ENCODE measurements at regions not wholly inside any gene's neighbourhood (a gene's known extent, or its start where the extent isn't known, plus 50 kb on each side); places are given as distances from the start of the nearest gene placed in this dataset.

GRCh38 chr3:180184816-180185215, 148.1 kb upstream of the PEX5L start:
- DNase-seq (ENCODE audit: extremely low read depth, low read depth, low spot score): no peak

- DNase-seq (ENCODE audit: extremely low read depth, low read depth, low spot score): no peak
These were observed 148.9 kb upstream of the PEX5L start for GRCh38 chr3:180185650-180186049.

GRCh38 chr3:180188512-180189309, 152.0 kb upstream of the PEX5L start:
- DNase-seq (ENCODE audit: extremely low read depth, low read depth, low spot score): no peak

DNA sequence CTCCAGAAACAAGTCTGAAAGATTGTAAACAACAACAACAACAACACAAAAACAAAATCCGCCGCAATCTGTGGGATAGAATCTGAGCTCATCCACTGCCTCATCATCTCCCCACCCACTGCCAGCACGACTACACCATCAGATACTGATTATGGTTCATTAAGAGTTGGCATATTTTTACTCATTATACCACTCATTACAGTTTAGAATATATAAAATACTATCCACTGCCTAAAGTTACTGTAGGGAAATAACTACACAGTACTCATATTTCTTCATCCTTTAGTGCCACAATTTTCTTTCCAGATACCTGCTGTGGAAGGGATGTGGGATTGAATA, 152.5 kb upstream of the PEX5L start:
- DNase-seq (ENCODE audit: extremely low read depth, low read depth, low spot score): no peak

DNA sequence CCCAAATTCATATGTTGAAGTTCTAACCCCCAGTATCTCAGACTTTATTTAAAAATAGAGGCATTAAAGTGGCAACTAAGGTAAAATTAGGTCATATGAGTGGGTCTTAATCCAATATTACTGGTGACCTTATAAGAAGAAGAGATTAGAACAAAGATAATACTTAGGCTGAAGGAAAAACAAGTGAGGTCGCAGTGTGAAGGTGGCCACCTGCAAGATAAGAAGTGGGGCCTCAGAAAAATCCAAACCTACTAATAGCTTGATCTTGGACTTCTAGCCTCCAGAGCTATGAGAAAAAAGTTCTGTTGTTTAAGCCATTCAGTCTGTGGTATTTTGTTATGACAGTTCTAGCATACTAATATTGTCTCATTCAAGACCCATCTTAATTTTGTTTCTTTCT, 159.9 kb upstream of the PEX5L start:
- no peak for DNase-seq (ENCODE audit: extremely low read depth, low read depth, low spot score)

DNA sequence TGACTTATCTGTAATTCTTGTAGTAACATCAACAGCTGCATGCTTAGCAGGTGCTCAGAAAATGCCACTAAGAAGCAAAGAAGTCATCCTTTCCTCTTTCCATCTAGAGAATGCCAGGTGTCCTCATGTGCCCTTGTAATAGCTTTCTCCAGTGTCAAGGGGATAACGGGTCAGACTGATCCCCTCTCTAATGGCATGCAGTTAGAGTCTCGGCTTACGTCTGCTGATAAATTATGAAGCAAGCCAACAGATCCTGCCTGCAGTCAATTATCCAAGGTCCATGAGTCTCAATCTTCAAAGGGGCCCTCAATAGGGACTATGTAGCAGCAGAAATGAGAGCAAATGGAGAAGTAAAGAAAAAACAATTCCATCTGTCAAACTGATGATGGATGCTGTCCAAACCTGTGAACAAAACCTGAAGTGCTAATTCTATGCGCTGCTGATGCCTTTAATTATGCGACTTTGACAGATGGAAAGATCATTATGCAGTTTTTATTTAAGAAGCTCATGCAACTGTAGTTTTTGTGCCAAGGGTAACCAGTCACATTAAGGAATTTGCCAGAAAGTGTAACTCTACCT, 162.8 kb upstream of the PEX5L start:
- no peak for DNase-seq (ENCODE audit: extremely low read depth, low read depth, low spot score)

- DNase-seq (ENCODE audit: extremely low read depth, low read depth, low spot score): no peak
These were observed 179.1 kb upstream of the PEX5L start for GRCh38 chr3:180215866-180216265.

DNA sequence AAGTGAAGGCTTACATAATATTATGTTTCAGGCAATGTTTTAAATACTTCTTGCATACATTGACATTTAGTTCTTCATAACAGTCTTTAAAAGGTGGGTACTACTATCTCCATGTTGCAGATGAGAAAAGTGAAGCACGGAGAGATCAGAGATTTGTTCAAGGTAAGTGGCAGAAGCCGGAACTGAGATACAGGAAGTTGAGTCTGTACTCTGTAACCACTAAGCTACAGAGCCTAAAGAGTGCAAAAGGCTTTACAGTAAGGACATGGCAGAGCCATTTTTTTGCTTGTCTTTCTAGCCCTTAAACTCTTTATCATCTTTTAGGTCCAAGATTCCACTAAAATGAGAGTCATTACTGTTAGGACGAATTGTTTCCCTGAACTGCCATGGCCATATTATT, 186.5 kb upstream of the PEX5L start:
- DNase-seq (ENCODE audit: extremely low read depth, low read depth, low spot score): no peak

- DNase-seq (ENCODE audit: extremely low read depth, low read depth, low spot score): no peak
These were observed 192.4 kb upstream of the PEX5L start for GRCh38 chr3:180229113-180229512.

DNA sequence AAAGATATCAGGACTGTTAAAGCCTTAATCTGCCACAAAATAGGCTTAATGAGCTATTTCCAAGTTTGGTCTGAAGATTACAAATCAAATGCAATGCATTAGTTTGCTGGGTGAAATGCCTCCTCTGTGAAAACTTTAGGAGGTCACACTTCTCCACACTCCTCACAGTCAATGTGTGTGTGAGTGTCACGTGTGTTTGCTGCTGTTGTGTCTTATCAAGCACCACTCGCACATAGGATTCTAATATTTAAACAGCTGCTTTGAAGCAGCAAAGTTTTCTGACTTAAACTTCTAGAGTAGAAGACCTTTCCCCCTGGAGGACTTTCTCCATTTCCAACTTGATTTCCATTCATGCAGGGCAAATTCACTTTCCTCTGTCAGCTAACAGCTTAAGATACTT, 203.2 kb upstream of the PEX5L start:
- DNase-seq (ENCODE audit: extremely low read depth, low read depth, low spot score): no peak

GRCh38 chr3:180246688-180247195, 210.0 kb upstream of the PEX5L start:
- DNase-seq (ENCODE audit: extremely low read depth, low read depth, low spot score): no peak

GRCh38 chr3:180250172-180250571, 213.4 kb upstream of the PEX5L start:
- no peak for DNase-seq (ENCODE audit: extremely low read depth, low read depth, low spot score)

- no peak for DNase-seq (ENCODE audit: extremely low read depth, low read depth, low spot score)
These were observed 215.9 kb upstream of the PEX5L start for GRCh38 chr3:180252683-180253082.

DNA sequence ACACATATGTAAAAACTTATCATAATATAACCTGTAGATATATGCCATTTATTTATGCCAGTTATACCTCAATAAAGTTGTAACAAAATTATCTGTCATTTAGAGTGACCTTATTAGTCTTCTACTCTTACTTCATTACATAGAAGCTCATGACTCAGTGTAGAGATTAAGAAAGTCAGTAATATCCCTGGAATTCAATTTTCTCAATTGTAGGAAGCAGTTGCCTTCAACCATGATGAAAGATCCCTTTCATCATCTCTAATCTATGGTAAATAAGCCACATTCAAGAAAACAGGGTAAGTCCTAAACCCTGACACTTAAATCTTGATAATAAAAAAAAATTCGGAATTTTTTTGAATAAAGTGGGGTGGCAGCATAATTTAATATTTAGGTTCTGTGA, 216.5 kb upstream of the PEX5L start:
- no peak for DNase-seq (ENCODE audit: extremely low read depth, low read depth, low spot score)

GRCh38 chr3:180264479-180264878, 227.7 kb upstream of the PEX5L start:
- DNase-seq (ENCODE audit: extremely low read depth, low read depth, low spot score): no peak

- DNase-seq (ENCODE audit: extremely low read depth, low read depth, low spot score): no peak
These were observed 228.8 kb upstream of the PEX5L start for GRCh38 chr3:180265551-180265950.

DNA sequence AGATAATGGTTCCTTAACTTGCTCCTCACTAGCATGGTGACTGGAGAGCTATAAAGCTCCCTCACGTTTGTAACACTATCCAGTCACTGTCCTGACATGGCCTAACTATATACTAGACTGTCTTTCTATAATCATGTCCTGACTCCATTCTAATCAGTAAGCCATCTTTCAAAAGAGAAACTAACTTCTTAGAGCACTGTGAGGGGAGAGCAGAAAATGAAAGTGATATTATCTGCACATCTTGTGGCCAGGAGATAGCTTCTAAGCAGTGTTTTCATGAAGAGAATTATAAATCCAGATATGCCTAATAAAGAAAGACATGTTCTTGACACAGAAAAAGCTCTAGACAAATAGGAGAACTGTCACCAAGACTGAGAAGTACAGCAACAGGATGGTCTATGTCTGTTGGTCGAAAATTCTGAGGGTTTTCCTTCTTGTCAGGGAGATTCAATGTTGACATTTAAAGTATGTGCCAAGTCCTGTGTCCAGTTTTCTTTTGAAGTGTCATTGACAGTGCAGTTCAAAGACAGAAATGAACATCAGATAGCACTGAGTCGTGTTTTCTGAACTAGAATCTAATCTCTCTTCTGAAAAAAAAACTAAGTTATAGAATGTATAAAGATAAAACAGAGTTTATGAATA, 230.6 kb upstream of the PEX5L start:
- no peak for DNase-seq (ENCODE audit: extremely low read depth, low read depth, low spot score)

DNA sequence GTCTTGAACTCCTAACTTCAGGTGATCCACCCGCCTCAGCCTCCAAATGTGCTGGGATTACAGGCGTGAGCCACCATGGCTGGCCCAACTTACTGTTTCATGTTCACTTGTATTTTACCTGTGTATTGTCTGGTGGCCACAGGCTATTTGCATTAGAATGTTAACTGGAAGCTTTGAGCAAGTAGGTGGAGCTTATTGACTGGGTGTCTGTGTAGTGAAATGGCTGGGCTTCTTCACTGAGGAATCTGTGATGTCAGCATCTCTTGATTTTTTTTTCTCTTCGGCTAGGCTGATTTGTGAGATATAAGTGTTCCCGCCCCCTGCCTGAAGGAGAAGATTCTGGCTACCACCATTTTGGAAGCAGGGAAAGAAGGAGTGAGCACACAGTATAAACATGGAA, 237.8 kb upstream of the PEX5L start:
- DNase-seq (ENCODE audit: extremely low read depth, low read depth, low spot score): no peak

- DNase-seq (ENCODE audit: extremely low read depth, low read depth, low spot score): no peak
These were observed 238.4 kb upstream of the PEX5L start for GRCh38 chr3:180275176-180275575.

DNA sequence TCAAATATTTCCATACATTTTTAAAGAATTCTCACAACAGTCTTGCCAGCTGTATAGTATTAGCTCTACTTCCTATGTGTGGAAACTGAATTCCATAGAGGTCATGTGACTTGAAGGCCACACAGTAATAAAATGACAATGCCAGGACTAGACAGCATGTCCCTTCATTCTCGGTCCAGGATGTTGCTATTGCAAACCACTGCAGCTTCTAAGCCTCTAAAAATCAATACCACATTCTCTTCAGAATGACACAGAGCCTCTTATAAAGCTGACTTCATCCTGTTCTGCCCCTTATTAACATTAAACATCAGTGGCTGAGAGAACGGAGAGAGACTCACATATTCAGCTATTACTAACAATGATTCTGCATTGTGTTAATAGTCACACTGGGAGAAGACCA, 240.3 kb upstream of the PEX5L start:
- no peak for DNase-seq (ENCODE audit: extremely low read depth, low read depth, low spot score)

DNA sequence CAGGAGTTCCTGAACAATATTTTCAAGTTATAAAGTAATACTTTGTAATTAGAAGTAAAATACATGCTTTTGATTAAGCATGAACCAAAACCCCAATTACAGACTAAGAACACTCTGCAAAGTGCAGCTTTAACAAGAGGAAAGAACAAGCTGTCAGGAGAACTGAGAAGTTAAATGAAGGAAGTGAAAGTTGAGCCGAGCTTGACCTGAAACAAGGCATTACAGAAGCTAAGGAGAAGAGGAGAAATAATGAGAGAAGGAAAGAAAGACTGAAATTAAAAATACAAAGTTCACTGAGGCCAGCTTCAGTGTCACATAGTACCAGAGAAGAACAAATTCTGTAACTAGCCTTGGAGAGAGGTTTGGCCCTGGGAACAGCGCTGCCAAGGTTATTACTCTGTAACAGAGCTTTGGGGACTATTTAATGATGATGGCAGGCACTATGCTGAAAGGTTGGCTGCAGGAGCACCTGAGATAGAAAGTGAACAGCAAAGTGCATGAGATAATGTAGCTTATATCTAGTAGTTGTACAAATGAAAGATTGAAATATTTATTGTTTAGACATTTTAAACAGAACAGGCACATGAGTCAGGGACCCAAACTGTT, 241.9 kb upstream of the PEX5L start:
- DNase-seq (ENCODE audit: extremely low read depth, low read depth, low spot score): no peak

DNA sequence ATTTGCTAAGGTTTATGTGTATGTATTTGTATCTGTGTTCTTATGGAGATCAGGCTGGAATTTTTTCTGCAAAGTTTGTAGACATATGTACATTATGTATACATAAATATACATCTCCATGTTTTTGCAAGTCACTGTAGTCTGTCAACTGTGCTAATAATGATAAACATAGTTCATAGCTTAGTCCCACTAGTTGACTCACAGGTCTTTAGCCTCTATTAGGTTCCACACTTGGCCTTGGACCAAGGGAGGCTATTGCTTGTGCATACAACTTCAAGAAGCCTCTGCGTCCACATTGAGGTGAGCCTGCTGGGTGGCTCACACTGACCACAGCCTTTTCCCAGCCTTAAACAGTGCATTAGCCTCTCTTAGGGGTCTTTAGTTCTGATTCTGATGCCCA, 243.8 kb upstream of the PEX5L start:
- DNase-seq (ENCODE audit: extremely low read depth, low read depth, low spot score): no peak
